ENCODE measurements at regions not wholly inside any gene's neighbourhood (a gene's known extent, or its start where the extent isn't known, plus 50 kb on each side); places are given as distances from the start of the nearest gene placed in this dataset.

DNA sequence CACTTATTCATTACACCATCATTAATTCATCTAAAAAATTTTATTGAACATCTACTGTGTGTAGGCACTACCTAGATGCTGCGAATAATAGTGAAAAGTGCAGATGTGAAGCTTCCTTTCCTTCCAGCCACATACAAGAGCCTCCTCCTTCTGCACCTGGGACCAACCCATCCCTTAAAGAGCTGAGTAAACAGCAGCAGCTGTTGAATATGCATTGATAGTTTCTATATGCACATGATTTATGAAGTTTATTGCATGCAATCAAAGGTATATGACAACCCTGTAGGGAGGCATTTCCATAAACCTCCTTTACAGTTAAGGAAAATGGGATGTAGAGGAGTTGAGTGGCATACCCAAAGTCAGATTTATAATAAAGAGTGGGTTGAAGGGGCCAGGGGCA, 110.3 kb upstream of the IPO5 start:
- TF ChIP-seq POLR2A (IDR thresholded peaks at IDR 0.05): no peak
- TF ChIP-seq CTCF (IDR thresholded peaks at IDR 0.05): no peak
- no peak for TF ChIP-seq EP300 (IDR thresholded peaks at IDR 0.05)
